ENCODE measurements at regions not wholly inside any gene's neighbourhood (a gene's known extent, or its start where the extent isn't known, plus 50 kb on each side); places are given as distances from the start of the nearest gene placed in this dataset.

- DNase-seq (ENCODE audit: low read depth in 4 of 4, low spot score in 2 of 4) = no peak
Observed at GRCh38 chr18:25727281-25727985, 363.0 kb downstream of the SS18 start.

- DNase-seq (ENCODE audit: low read depth in 4 of 4, low spot score in 2 of 4) = no peak
Observed at GRCh38 chr18:25726298-25726697, 364.1 kb downstream of the SS18 start.

- no peak for DNase-seq (ENCODE audit: low read depth in 4 of 4, low spot score in 2 of 4)
Observed at GRCh38 chr18:25725501-25725900, 364.9 kb downstream of the SS18 start.

- no peak for DNase-seq (ENCODE audit: low read depth in 4 of 4, low spot score in 2 of 4)
Observed at GRCh38 chr18:25724997-25725396, 365.4 kb downstream of the SS18 start.

GRCh38 chr18:25724121-25724520, 366.3 kb downstream of the SS18 start:
- DNase-seq (ENCODE audit: low read depth in 4 of 4, low spot score in 2 of 4) = no peak

- DNase-seq (ENCODE audit: low read depth in 4 of 4, low spot score in 2 of 4) = no peak
Observed at GRCh38 chr18:25713103-25713502, 361.1 kb upstream of the ZNF521 start.

- DNase-seq (ENCODE audit: low read depth in 4 of 4, low spot score in 2 of 4) = no peak
Observed at GRCh38 chr18:25710981-25711380, 359.0 kb upstream of the ZNF521 start.

GRCh38 chr18:25705650-25706049, 353.7 kb upstream of the ZNF521 start:
- no peak for DNase-seq (ENCODE audit: low read depth in 4 of 4, low spot score in 2 of 4)

- DNase-seq (ENCODE audit: low read depth in 4 of 4, low spot score in 2 of 4) = no peak
Observed at GRCh38 chr18:25704494-25704893, 352.5 kb upstream of the ZNF521 start.

GRCh38 chr18:25704071-25704470, 352.1 kb upstream of the ZNF521 start:
- DNase-seq (ENCODE audit: low read depth in 4 of 4, low spot score in 2 of 4) = no peak

GRCh38 chr18:25701821-25702220, 349.9 kb upstream of the ZNF521 start:
- DNase-seq (ENCODE audit: low read depth in 4 of 4, low spot score in 2 of 4) = no peak

- DNase-seq (ENCODE audit: low read depth in 4 of 4, low spot score in 2 of 4) = peak in 1 of 4 donors; percentile 1
Observed at GRCh38 chr18:25686960-25687500, 335.1 kb upstream of the ZNF521 start.

GRCh38 chr18:25685088-25685487, 333.1 kb upstream of the ZNF521 start:
- DNase-seq (ENCODE audit: low read depth in 4 of 4, low spot score in 2 of 4) = no peak

- no peak for DNase-seq (ENCODE audit: low read depth in 4 of 4, low spot score in 2 of 4)
Observed at GRCh38 chr18:25679491-25679890, 327.5 kb upstream of the ZNF521 start.

GRCh38 chr18:25678221-25678620, 326.3 kb upstream of the ZNF521 start:
- no peak for DNase-seq (ENCODE audit: low read depth in 4 of 4, low spot score in 2 of 4)

GRCh38 chr18:25675123-25675850, 323.3 kb upstream of the ZNF521 start:
- no peak for DNase-seq (ENCODE audit: low read depth in 4 of 4, low spot score in 2 of 4)

- DNase-seq (ENCODE audit: low read depth in 4 of 4, low spot score in 2 of 4) = no peak
Observed at GRCh38 chr18:25674183-25674582, 322.2 kb upstream of the ZNF521 start.

GRCh38 chr18:25672490-25672889, 320.5 kb upstream of the ZNF521 start:
- DNase-seq (ENCODE audit: low read depth in 4 of 4, low spot score in 2 of 4) = no peak

- DNase-seq (ENCODE audit: low read depth in 4 of 4, low spot score in 2 of 4) = no peak
Observed at GRCh38 chr18:25669741-25670140, 317.8 kb upstream of the ZNF521 start.

GRCh38 chr18:25662272-25662671, 310.3 kb upstream of the ZNF521 start:
- DNase-seq (ENCODE audit: low read depth in 4 of 4, low spot score in 2 of 4) = peak in 1 of 4 donors; percentile 7

GRCh38 chr18:25661831-25662230, 309.9 kb upstream of the ZNF521 start:
- peak in 1 of 4 donors; percentile 3 for DNase-seq (ENCODE audit: low read depth in 4 of 4, low spot score in 2 of 4)

- DNase-seq (ENCODE audit: low read depth in 4 of 4, low spot score in 2 of 4) = no peak
Observed at GRCh38 chr18:25659541-25659940, 307.6 kb upstream of the ZNF521 start.

All from left renal cortex interstitium (tissue), 4 donors.